HepG2 (cell line): ENCODE measurements at regions not wholly inside any gene's neighbourhood (a gene's known extent, or its start where the extent isn't known, plus 50 kb on each side); places are given as distances from the start of the nearest gene placed in this dataset.
"Not testable (repeated sequence)": the region's sequence is repeated elsewhere in the genome, so short reads cannot be mapped to it uniquely, and the experiment has no call there.

Experiments
- ASH2L ChIP-seq: fragments of 300-600, 200-600 bp; sonication (generic); IDR thresholded peaks from 2 replicates; pipeline ENCODE4 v1.7.0; 2017; ENCODE audit warnings: low read depth, mild to moderate bottlenecking, moderate library complexity, mixed read lengths, low read length; ENCODE audit not compliant: insufficient read length
- BCL6 ChIP-seq: IDR thresholded peaks from 2 replicates; pipeline ENCODE4 v1.6.1; 2016; ENCODE audit warnings: missing genetic modification reagents, missing compliant biosample characterization
- FOXA1 ChIP-seq, 2 experiments: fragments of 450-650 bp in 1 of 2; sonication (generic) in 1 of 2; formaldehyde crosslinking in 1 of 2; IDR thresholded peaks; 2 replicates each; pipeline versions ENCODE4 v1.4.0 to v1.6.1; 2016 to 2020; ENCODE audit warnings: missing genetic modification reagents in 1 of 2
- HNF1B ChIP-seq: sonication (generic); formaldehyde crosslinking; IDR thresholded peaks from 2 replicates; pipeline ENCODE4 v1.5.1; 2020; ENCODE audit warnings: mild to moderate bottlenecking, moderate library complexity, missing genetic modification reagents
- LCORL ChIP-seq, 2 experiments: fragments of 450-650 bp in 1 of 2; sonication (generic) in 1 of 2; formaldehyde crosslinking in 1 of 2; IDR thresholded peaks; 2 replicates each; pipeline versions ENCODE4 v1.5.0 to v1.6.1; 2017 to 2020; ENCODE audit warnings: antibody characterized with exemption in 1 of 2, missing genetic modification reagents in 1 of 2
- MAFK ChIP-seq, 2 experiments: IDR thresholded peaks in 1 of 2; conservative IDR thresholded peaks in 1 of 2; 2 replicates each; pipeline ENCODE4 v1.6.1; 2011; ENCODE audit warnings: improper control_type of control experiment in 2 of 2, low read length in 2 of 2
- MEIS1 ChIP-seq: sonication (generic); formaldehyde crosslinking; IDR thresholded peaks from 2 replicates; pipeline ENCODE4 v1.9.0; 2021; ENCODE audit warnings: mild to moderate bottlenecking, missing genetic modification reagents, moderate library complexity, borderline replicate concordance
- NR2C2 ChIP-seq: sonication (generic); formaldehyde crosslinking; IDR thresholded peaks from 2 replicates; pipeline ENCODE4 v1.4.0; 2020; ENCODE audit warnings: missing genetic modification reagents, mild to moderate bottlenecking, moderate library complexity, borderline replicate concordance
- NR2F2 ChIP-seq: IDR thresholded peaks from 2 replicates; pipeline ENCODE4 v1.6.1; 2012; ENCODE audit warnings: low read depth, inconsistent platforms, borderline replicate concordance
- POLR2AphosphoS5 ChIP-seq: IDR thresholded peaks from 2 replicates; pipeline ENCODE4 v1.6.1; 2012; ENCODE audit warnings: low read depth, low read length
- RBFOX2 ChIP-seq: fragments of 200-400 bp; formaldehyde crosslinking; IDR thresholded peaks from 2 replicates; pipeline ENCODE4 v1.6.1; 2017; ENCODE audit warnings: low read depth, mild to moderate bottlenecking, low read length
- SAP130 ChIP-seq: IDR thresholded peaks from 2 replicates; pipeline ENCODE4 v1.6.1; 2016; ENCODE audit warnings: low read depth
- SOX13 ChIP-seq, 3 experiments: fragments of 450-650 bp in 1 of 3; sonication (generic) in 1 of 3; formaldehyde crosslinking in 1 of 3; IDR thresholded peaks in 2 of 3; conservative IDR thresholded peaks in 1 of 3; 2 replicates each; pipeline versions ENCODE4 v1.5.0 to v1.6.1; 2016 to 2020; ENCODE audit warnings: antibody characterized with exemption in 1 of 3, mild to moderate bottlenecking in 1 of 3, missing compliant biosample characterization in 1 of 3, missing genetic modification reagents in 1 of 3, moderate library complexity in 1 of 3
- TGIF2 ChIP-seq: IDR thresholded peaks from 2 replicates; pipeline ENCODE4 v1.6.1; 2016; ENCODE audit warnings: control low read depth, missing compliant biosample characterization
- ZNF609 ChIP-seq: sonication (generic); formaldehyde crosslinking; IDR thresholded peaks from 2 replicates; pipeline ENCODE4 v1.4.0; 2020; ENCODE audit warnings: mild to moderate bottlenecking, missing genetic modification reagents, borderline replicate concordance
- ZNF644 ChIP-seq: IDR thresholded peaks from 2 replicates; pipeline ENCODE4 v1.6.1; 2016; ENCODE audit warnings: low read depth
- ZSCAN25 ChIP-seq: sonication (generic); formaldehyde crosslinking; IDR thresholded peaks from 2 replicates; pipeline ENCODE4 v1.8.0; 2022; ENCODE audit warnings: mild to moderate bottlenecking, missing genetic modification reagents

- 0 out of 2 replicates have a peak, but pooled peaks have one; percentile 44 for TF ChIP-seq TGIF2 (CRISPR knock-in tag)
- TF ChIP-seq ZNF609, result peak; percentile 63; the same call in 1 of the 2 replicates
- peak; percentile 71 for TF ChIP-seq ASH2L
- TF ChIP-seq MEIS1 (CRISPR knock-in tag), result 0 out of 2 replicates have a peak, but pooled peaks have one; percentile 47
- not testable (repeated sequence) for TF ChIP-seq SOX13, LCORL, FOXA1 (IDR thresholded peaks at IDR 0.05)
- TF ChIP-seq SOX13 (CRISPR knock-in tag; conservative IDR thresholded peaks at IDR 0.05 in 1 of 2, IDR thresholded peaks at IDR 0.05 in 1 of 2), result peak in 1 of 2 experiments; percentile 16; a peak in 1 of 4 replicates
- TF ChIP-seq NR2F2, result peak; percentile 64
- TF ChIP-seq RBFOX2, result peak; percentile 57
- peak; percentile 23; the same call in 1 of the 2 replicates for TF ChIP-seq NR2C2 (CRISPR knock-in tag)
- 0 out of 2 replicates have a peak, but pooled peaks have one; percentile 29 for TF ChIP-seq LCORL (CRISPR knock-in tag; IDR thresholded peaks at IDR 0.05)
- peak; percentile 94 for TF ChIP-seq HNF1B (CRISPR knock-in tag)
- peak; percentile 35; the same call in 1 of the 2 replicates for TF ChIP-seq POLR2AphosphoS5
- peak; percentile 83 for TF ChIP-seq ZNF644 (CRISPR knock-in tag)
- TF ChIP-seq MAFK (conservative IDR thresholded peaks at IDR 0.05 in 1 of 2, IDR thresholded peaks at IDR 0.05 in 1 of 2; ENCODE audit: low read length in 2 of 2), result 0 out of 4 replicates have a peak, but pooled peaks of 1 of the 2 experiments have one; percentile 2
- TF ChIP-seq BCL6 (CRISPR knock-in tag), result peak; percentile 9; the same call in 1 of the 2 replicates
- 0 out of 2 replicates have a peak, but pooled peaks have one; percentile 19 for TF ChIP-seq ZSCAN25
- TF ChIP-seq FOXA1 (CRISPR knock-in tag; IDR thresholded peaks at IDR 0.05), result 0 out of 2 replicates have a peak, but pooled peaks have one; percentile 3
- peak; percentile 28; the same call in 1 of the 2 replicates for TF ChIP-seq SAP130
Observed at GRCh38 chr7:47172602-47173539, 409.0 kb downstream of the TNS3 start (continued).
